Activated CD4-positive, alpha-beta T cell treated with anti-CD3 and anti-CD28 coated beads, Interleukin-2, amount 50 U/mL, for 4 hours (primary cell): ENCODE measurements at regions not wholly inside any gene's neighbourhood (a gene's known extent, or its start where the extent isn't known, plus 50 kb on each side); places are given as distances from the start of the nearest gene placed in this dataset.
"Not testable (repeated sequence)": the region's sequence is repeated elsewhere in the genome, so short reads cannot be mapped to it uniquely, and the experiment has no call there.

Experiments used
- DNase-seq, 2 experiments: peaks; one replicate each; pipeline ENCODE4 v3.0.0-alpha.2; 2020

GRCh38 chr10:46749470-46749869 lies 161.8 kb upstream of the PTPN20 start:
- DNase-seq, result not testable (repeated sequence)

DNA sequence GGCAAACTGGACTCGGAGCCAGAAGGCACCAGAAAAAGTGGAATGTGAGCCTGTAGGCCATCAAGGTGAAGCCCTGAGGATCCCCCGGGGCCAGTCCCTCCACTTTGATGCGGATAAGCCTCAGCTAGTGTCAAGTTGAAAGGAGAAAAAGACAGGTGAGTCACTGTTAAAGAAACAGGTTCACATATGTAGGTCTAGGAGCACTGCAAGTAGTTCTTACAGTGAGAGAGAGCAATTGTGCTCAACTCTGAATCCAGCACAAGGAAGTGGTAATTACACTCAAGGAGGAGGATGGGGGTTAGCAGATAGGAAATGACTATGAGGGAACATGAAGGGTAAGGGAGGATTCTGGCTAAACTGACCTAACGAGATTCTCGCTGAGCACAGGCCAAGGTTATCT lies 157.5 kb upstream of the PTPN20 start:
- not testable (repeated sequence) for DNase-seq

- not testable (repeated sequence) for DNase-seq
Measured at GRCh38 chr10:46761471-46761870, 149.8 kb upstream of the PTPN20 start.

GRCh38 chr10:46768515-46769291 lies 142.5 kb upstream of the PTPN20 start:
- not testable (repeated sequence) for DNase-seq

- not testable (repeated sequence) for DNase-seq
Measured at GRCh38 chr10:46773178-46773896, 137.9 kb upstream of the PTPN20 start.

DNA sequence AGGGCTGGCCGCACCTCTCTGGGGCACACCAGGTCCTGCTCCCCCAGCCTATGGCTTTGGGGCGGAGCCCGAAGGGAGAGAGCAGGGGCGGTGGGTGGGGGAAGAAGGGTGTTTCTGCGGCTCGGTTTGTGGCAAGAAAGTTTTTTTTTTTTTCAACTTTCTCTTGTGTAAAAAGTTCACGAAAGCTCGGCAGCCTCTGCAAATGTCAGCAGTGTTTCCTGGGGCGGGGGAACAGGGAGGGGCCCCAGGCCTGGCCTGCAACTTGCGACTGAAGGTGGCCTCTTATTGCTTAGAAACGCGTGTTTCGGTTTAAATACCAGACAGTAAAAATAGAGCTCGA lies 137.4 kb upstream of the PTPN20 start:
- not testable (repeated sequence) for DNase-seq

GRCh38 chr10:46774366-46774765 lies 136.9 kb upstream of the PTPN20 start:
- not testable (repeated sequence) for DNase-seq

GRCh38 chr10:46774945-46775667 lies 136.1 kb upstream of the PTPN20 start:
- not testable (repeated sequence) for DNase-seq

DNA sequence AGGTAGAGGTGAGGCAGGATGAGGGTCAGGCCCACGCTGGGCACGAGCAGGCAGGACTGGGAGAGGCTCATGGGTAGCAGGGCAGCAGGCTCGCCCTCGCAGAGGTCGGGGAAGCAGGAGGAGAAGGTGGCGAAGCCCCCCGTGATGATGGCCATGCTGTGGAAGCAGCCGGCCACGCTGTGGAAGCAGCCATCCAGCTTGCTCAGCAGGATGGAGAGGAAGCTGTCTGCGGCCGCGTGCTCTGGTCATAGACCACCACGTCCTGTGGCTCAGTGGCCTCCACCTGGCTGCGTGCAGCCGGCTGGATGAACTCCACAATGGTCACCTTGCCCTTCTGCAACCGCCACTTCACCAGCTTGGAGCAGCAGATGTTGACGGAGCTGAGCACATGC lies 135.6 kb upstream of the PTPN20 start:
- DNase-seq, result not testable (repeated sequence)

DNA sequence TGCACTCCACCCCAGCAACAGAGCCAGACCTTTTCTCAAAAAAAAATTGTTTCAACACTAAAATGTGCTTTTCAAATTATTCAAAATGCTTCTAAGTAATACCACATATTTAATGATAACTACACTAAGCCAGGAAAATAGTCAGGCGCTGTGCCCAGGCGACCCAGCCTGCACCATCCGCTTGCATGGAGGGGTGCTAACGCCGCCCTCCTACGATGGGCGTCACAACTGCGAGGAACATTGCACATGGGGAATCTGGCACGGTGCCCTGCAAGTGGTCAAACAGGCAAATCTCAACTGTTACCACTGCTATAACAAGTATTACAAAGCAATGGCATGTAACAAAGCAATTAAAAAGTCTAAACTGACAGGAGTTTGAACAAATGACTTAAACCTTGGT lies 131.7 kb upstream of the PTPN20 start:
- not testable (repeated sequence) for DNase-seq

DNA sequence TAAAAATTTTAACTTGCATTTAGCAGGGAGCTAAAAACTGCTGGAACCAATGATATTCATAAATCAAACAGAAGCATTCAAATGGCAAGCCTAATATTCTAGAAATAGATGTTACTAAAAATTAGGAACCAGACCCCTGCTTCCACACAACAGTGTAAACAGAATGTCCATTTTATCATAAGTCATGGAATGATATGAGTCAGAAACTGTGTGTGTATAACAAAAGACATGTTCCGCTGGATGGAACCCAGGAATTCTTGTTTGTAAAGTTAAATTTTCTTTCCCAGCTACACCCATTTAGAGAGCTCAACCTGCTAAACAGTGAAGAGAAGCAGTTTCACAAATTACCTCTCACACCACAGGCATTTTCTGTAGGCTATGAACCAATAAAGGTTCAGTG lies 131.1 kb upstream of the PTPN20 start:
- not testable (repeated sequence) for DNase-seq

GRCh38 chr10:46781001-46781400 lies 130.2 kb upstream of the PTPN20 start:
- DNase-seq, result not testable (repeated sequence)

GRCh38 chr10:46782001-46782874 lies 129.0 kb upstream of the PTPN20 start:
- DNase-seq, result not testable (repeated sequence)

DNA sequence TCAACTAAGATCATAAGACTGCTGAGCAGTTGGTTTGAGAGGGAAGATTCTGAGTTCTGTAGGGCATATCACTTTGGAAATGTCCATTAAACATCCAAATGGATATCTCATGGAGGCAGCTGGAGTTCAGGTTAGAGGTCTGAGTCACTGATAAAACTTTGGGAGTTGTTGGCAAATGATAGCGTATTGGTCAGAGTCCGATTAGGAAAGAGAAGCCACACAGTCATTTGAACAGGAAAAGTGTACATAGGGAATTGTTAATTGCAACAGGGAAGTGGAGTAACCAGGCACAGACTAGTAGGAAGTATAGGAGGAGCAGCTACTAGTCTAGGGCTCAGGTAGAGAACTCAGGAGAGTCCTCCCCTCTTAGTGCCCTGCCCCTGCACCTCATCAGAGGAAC lies 126.6 kb upstream of the PTPN20 start:
- not testable (repeated sequence) for DNase-seq

GRCh38 chr10:46786125-46786517 lies 125.1 kb upstream of the PTPN20 start:
- DNase-seq, result not testable (repeated sequence)

GRCh38 chr10:46786518-46787320 lies 124.5 kb upstream of the PTPN20 start:
- peak; percentile 29 to 43 for DNase-seq

GRCh38 chr10:46787321-46787615 lies 124.0 kb upstream of the PTPN20 start:
- DNase-seq, result peak; percentile 7 to 21

DNA sequence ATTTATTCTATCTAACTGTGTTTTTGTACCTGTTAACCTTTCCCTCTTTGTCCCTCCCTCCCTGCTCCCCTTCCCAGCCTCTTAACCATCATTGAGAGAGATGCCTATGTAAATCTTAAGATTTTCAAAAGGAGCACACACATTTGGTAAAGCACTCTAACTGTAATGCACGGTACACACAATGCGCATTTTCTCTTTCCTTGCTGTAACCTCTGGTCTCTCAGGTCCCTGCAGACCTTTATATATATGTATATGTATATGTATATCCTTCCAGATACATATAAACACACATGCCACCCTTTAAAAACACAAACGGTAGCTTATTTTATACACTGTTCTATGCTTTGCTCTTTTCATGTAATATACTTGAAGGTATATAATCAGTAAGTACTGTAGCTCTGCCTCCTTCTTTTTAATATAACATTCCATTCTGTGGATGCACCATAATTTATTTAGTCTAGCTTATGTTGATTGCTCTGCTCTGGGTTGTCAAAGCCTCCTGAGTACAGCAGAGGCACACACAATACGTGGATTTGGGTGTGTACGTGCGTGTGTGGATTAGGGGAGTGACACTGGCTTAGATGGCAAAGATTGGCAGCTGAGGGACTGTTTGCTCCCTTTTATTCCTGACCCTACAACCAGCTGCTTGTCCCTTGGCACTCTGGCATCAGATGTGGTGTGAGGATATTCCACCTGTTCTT lies 118.4 kb upstream of the PTPN20 start:
- DNase-seq, result not testable (repeated sequence)

GRCh38 chr10:46796351-46796750 lies 114.9 kb upstream of the PTPN20 start:
- DNase-seq, result not testable (repeated sequence)

GRCh38 chr10:46802010-46802409 lies 109.2 kb upstream of the PTPN20 start:
- DNase-seq, result not testable (repeated sequence)

- DNase-seq, result not testable (repeated sequence)
Measured at GRCh38 chr10:46803082-46803481, 108.1 kb upstream of the PTPN20 start.
